MCF 10A (cell line): ENCODE measurements at regions not wholly inside any gene's neighbourhood (a gene's known extent, or its start where the extent isn't known, plus 50 kb on each side); places are given as distances from the start of the nearest gene placed in this dataset.

Experiments used
- BruUV-seq: library from RNA; stranded (reverse); fragments of 400-500 nt; replicated peaks from 2 replicates; lab custom pipeline; 2021; lab: Mats Ljungman, UMichigan
- CTCF ChIA-PET: fragments of 300-600 bp; sonication (Branson Sonifier 250); formaldehyde crosslinking; extraction: SDS; loops from one replicate; lab custom pipeline; 2021; ENCODE audit warnings: antibody characterized with exemption, inconsistent platforms; lab: Yijun Ruan, JAX
- POLR2A ChIA-PET: fragments of 300-600, 350-650 bp; sonication (Branson Sonifier 250); formaldehyde crosslinking; extraction: SDS; loops from one replicate; lab custom pipeline; 2020; ENCODE audit warnings: antibody characterized with exemption, inconsistent platforms; lab: Yijun Ruan, JAX
- DNase-seq: peaks from one replicate; pipeline ENCODE4 v3.0.0-alpha.2; 2018; ENCODE audit not compliant: unreplicated experiment
- H3K27ac Mint-ChIP-seq: one replicate; pipeline ENCODE4 v1.8.0; 2022; ENCODE audit warnings: mild to moderate bottlenecking, low read depth, mixed read lengths; ENCODE audit not compliant: unreplicated experiment
- H3K27me3 Mint-ChIP-seq: one replicate; pipeline ENCODE4 v1.8.0; 2022; ENCODE audit warnings: mixed read lengths; ENCODE audit not compliant: insufficient read depth, unreplicated experiment
- H3K36me3 Mint-ChIP-seq: one replicate; pipeline ENCODE4 v1.8.0; 2022; ENCODE audit warnings: mild to moderate bottlenecking, moderate library complexity, mixed read lengths; ENCODE audit not compliant: insufficient read depth, unreplicated experiment
- H3K4me1 Mint-ChIP-seq: one replicate; pipeline ENCODE4 v1.8.0; 2022; ENCODE audit warnings: mixed read lengths; ENCODE audit not compliant: insufficient read depth, unreplicated experiment
- H3K4me3 Mint-ChIP-seq: one replicate; pipeline ENCODE4 v1.8.0; 2022; ENCODE audit warnings: mild to moderate bottlenecking, moderate library complexity, mixed read lengths; ENCODE audit not compliant: unreplicated experiment
- H3K9me3 Mint-ChIP-seq: one replicate; pipeline ENCODE4 v1.8.0; 2022; ENCODE audit warnings: mixed read lengths; ENCODE audit not compliant: unreplicated experiment
- CTCF ChIP-seq: fragments of 200-600 bp; IDR thresholded peaks from one replicate; pipeline ENCODE4 v1.8.0; 2022; ENCODE audit warnings: antibody characterized with exemption, mild to moderate bottlenecking; ENCODE audit not compliant: unreplicated experiment
- intact Hi-C: fragments of 100-400 bp; cut with micrococcal nuclease; formaldehyde crosslinking; loops from 2 replicates; pipeline ENCODE4 v1.14.1; 2022

- Mint-ChIP-seq H3K27ac (no peak overlapping the region), H3K4me3 (no peak overlapping the region), H3K36me3 (no peaks in the 10 kb centered on the region), H3K9me3 (peaks cover 8% of the 10 kb centered on the region), H3K27me3 (no peaks in the 10 kb centered on the region), H3K4me1 (peaks cover 9% of the 10 kb centered on the region)
- CTCF ChIA-PET = interaction anchor here (0.6 to 0.7 kb wide), 2 partner anchors 387 to 407 kb away, joined by 3 to 4 read pairs; no protein-coding TSS in a partner anchor
- intact Hi-C loops = no loop called here
- TF ChIP-seq CTCF = no peak
- POLR2A ChIA-PET = interaction anchor here (0.6 kb wide), 1 partner anchor 1034 kb away, joined by 3 read pairs; no protein-coding TSS in a partner anchor
- DNase-seq = no peak
- BruUV-seq = no TSS peak
Measured at GRCh38 chr10:30774261-30774660, 144.7 kb upstream of the LYZL2 start.

GRCh38 chr10:30773501-30773900 is 143.9 kb upstream of the LYZL2 start:
- Mint-ChIP-seq H3K4me1 (peaks cover 9% of the 10 kb centered on the region), H3K4me3 (no peak overlapping the region), H3K27me3 (no peaks in the 10 kb centered on the region), H3K9me3 (peaks cover 8% of the 10 kb centered on the region), H3K36me3 (no peaks in the 10 kb centered on the region), H3K27ac (no peak overlapping the region)
- no peak for TF ChIP-seq CTCF
- ChIA-PET POLR2A (interaction anchor here (0.6 kb wide), 1 partner anchor 1035 kb away, joined by 3 read pairs; no protein-coding TSS in a partner anchor), CTCF (interaction anchor here (0.7 kb wide), 1 partner anchor 388 kb away, joined by 4 read pairs; no protein-coding TSS in a partner anchor)
- intact Hi-C loops = no loop called here
- no TSS peak for BruUV-seq
- DNase-seq = no peak

- no peak for TF ChIP-seq CTCF
- intact Hi-C loops = no loop called here
- Mint-ChIP-seq H3K27ac (no peak overlapping the region), H3K4me3 (no peak overlapping the region), H3K36me3 (no peaks in the 10 kb centered on the region), H3K27me3 (no peaks in the 10 kb centered on the region), H3K9me3 (peaks cover 8% of the 10 kb centered on the region), H3K4me1 (no peaks in the 10 kb centered on the region)
- CTCF ChIA-PET = interaction anchor here (0.6 to 0.9 kb wide), 3 partner anchors 19 to 510 kb away, joined by 3 to 6 read pairs (median 3); no protein-coding TSS in a partner anchor
- BruUV-seq = no TSS peak
- POLR2A ChIA-PET = interaction anchor here (1.2 kb wide), 1 partner anchor 548 kb away, joined by 3 read pairs; no protein-coding TSS in a partner anchor
- no peak for DNase-seq
Measured at GRCh38 chr10:30770816-30771215, 141.3 kb upstream of the LYZL2 start.

GRCh38 chr10:30770229-30770628 is 140.7 kb upstream of the LYZL2 start:
- no peak for DNase-seq
- no peaks in the 10 kb centered on the region for H3K36me3 Mint-ChIP-seq
- TF ChIP-seq CTCF = no peak
- POLR2A ChIA-PET = no interaction called here
- no peak overlapping the region for H3K4me3 Mint-ChIP-seq
- CTCF ChIA-PET = interaction anchor here (0.6 kb wide), 2 partner anchors 48 to 179 kb away, joined by 3 read pairs; no protein-coding TSS in a partner anchor
- intact Hi-C loops = no loop called here
- BruUV-seq = no TSS peak
- peaks cover 8% of the 10 kb centered on the region for H3K9me3 Mint-ChIP-seq
- no peaks in the 10 kb centered on the region for H3K27me3 Mint-ChIP-seq
- H3K27ac Mint-ChIP-seq = no peak overlapping the region
- no peaks in the 10 kb centered on the region for H3K4me1 Mint-ChIP-seq
